LNCaP clone FGC (cell line): ENCODE measurements at regions not wholly inside any gene's neighbourhood (a gene's known extent, or its start where the extent isn't known, plus 50 kb on each side); places are given as distances from the start of the nearest gene placed in this dataset.
A peak's percentile ranks its signal among the peaks of the same experiment; 100 is the strongest.

Source experiments
- DNase-seq: peaks from one replicate; pipeline ENCODE4 v3.0.0-alpha.2; 2011; ENCODE audit warnings: low read depth
- H3K4me3 ChIP-seq: 2 replicates; pipeline ENCODE4 v1.5.1; 2011; ENCODE audit warnings: mild to moderate bottlenecking, low read depth, low read length, control low read depth
- TF ChIP-seq, protein P1 (sequence below): IDR thresholded peaks from 2 replicates; pipeline ENCODE4 v1.5.1; 2012; ENCODE audit warnings: mild to moderate bottlenecking; ENCODE audit not compliant: control insufficient read depth, insufficient read depth; ENCODE audit errors: extremely low read depth

DNA sequence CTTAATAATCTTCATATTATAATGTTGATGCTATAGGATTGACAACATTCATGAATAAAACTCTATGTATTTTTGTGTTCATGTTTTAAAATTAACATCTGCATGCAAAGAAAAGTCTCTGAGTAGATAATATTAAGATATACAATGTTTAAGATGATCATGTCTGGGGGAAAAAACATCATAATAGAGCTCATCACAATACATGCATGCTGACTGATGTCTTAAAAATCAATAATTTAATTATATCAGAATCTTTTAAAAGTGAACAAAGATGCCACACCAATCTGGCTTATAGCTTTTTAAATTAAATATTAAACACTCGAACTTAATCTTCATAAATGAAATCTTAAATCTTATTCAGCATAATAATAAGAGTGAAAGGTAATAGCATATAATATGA, 933.9 kb upstream of the MIR17HG start:
- H3K4me3 ChIP-seq = no peak overlapping the region
- no peak for DNase-seq
- TF ChIP-seq, protein P1, sequence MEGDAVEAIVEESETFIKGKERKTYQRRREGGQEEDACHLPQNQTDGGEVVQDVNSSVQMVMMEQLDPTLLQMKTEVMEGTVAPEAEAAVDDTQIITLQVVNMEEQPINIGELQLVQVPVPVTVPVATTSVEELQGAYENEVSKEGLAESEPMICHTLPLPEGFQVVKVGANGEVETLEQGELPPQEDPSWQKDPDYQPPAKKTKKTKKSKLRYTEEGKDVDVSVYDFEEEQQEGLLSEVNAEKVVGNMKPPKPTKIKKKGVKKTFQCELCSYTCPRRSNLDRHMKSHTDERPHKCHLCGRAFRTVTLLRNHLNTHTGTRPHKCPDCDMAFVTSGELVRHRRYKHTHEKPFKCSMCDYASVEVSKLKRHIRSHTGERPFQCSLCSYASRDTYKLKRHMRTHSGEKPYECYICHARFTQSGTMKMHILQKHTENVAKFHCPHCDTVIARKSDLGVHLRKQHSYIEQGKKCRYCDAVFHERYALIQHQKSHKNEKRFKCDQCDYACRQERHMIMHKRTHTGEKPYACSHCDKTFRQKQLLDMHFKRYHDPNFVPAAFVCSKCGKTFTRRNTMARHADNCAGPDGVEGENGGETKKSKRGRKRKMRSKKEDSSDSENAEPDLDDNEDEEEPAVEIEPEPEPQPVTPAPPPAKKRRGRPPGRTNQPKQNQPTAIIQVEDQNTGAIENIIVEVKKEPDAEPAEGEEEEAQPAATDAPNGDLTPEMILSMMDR = no peak

DNA sequence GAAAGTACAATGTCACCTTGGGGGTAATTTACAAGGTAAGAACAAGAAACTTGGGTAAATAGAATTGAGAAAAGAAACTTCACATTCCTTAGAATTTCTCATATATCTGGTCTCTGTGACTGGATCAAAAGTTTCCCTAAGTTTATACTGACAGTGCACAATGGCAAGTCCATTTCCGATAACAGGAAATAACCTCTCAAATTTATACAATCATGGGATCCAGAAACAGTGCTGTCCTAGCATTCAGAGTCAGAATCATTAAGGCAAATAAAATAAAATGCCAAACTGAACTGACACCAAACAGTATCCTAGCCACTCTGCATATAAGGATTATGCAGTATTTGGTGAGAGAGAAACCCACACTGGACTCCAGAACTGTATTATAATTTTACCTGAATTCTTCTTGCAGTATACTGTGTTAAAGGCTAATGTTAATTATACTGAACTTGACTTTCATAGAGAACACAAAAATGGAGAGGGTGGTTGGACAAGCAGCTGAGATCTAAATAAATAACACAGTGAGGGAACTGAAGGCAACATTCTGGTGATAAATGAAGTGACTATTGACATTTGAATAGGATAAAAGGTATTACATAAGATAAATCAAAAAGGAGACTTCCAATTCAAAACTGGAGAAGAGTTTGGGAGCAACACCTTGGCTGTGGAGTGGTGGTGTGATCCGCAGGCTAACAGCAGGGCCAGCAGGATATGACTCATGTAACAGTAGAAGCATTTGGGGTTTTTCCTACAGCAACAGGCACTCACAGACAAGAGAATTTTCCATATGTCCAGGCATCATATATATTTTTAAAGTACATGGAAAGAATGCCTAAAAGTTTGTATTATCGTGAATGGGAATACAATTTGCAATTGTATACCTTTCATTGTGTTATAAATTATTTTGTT, 932.5 kb upstream of the MIR17HG start:
- no peak overlapping the region for H3K4me3 ChIP-seq
- TF ChIP-seq, protein P1 = no peak
- no peak for DNase-seq

DNA sequence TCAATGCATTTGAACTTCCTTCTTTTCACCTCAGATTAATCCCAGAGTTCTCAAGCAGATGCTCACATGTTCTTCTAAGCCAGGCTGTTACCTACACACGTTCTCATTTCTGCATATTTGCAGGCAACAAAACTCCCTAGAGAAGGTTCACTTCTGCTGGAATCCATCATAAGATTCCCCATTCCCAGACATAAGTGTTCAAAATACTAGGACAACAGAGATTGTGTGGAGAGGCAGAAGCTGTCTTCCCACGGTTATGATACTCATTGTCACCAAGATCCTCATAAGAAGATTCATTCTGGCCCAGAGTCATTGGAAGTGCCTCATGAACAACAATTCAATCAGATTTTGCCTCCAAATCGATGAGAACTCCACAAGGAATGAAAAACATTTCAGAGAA, 931.6 kb upstream of the MIR17HG start:
- TF ChIP-seq, protein P1 = no peak
- H3K4me3 ChIP-seq = no peak overlapping the region
- DNase-seq = no peak

DNA sequence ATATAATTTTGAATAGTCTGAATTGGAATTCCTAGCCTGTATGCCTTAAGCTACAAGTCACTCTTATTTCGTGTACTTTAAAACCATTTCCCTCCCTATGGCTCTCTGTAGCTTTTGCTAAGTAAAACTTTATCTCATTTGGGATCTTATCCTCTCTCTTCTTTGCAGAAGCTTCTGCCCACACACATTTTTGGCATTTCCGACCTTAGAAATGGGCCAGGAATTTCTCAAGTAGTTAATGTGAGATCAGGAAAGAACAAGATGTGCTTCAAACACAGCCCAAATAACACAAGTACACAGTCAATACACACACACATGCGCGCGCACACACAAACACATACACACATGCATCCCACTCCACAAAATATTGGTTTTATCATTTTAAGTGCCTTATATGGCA, 931.0 kb upstream of the MIR17HG start:
- TF ChIP-seq, protein P1 = no peak
- DNase-seq = peak; percentile 15
- H3K4me3 ChIP-seq = no peak overlapping the region

- no peak for DNase-seq
- TF ChIP-seq, protein P1 = no peak
- no peak overlapping the region for H3K4me3 ChIP-seq
These were observed 930.5 kb upstream of the MIR17HG start for GRCh38 chr13:90416938-90417337.

DNA sequence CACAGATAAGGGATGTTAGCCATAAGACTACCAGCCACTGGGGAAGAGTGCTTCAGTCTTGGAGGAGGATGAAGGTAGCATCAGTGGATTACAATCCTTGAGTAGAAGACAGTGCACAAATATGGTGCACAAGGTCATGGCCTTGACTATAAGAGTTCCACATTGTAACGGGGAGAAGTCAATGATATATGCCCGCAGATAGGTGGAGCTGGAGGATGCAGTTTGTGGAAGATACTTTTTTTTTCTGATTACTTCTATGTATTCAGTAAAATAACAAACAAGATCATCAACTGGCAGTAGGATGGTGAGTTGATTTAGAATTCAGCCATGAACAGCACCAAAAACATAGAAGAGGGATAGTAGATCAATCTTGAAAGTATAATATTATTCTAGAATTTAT, 926.8 kb upstream of the MIR17HG start:
- no peak overlapping the region for H3K4me3 ChIP-seq
- DNase-seq = no peak
- TF ChIP-seq, protein P1 = no peak
